ENCODE measurements at regions not wholly inside any gene's neighbourhood (a gene's known extent, or its start where the extent isn't known, plus 50 kb on each side); places are given as distances from the start of the nearest gene placed in this dataset.

- no peak for TF ChIP-seq CTCF (IDR thresholded peaks at IDR 0.05; ENCODE audit: borderline replicate concordance, extremely low read depth, low read length, poor library complexity, severe bottlenecking)
- no peak for TF ChIP-seq EZH2 (IDR thresholded peaks at IDR 0.05; ENCODE audit: borderline replicate concordance, low read depth, low read length, severe bottlenecking)
These were observed 562.5 kb downstream of the EFNB2 start for GRCh38 chr13:105972811-105973590.
